Peyer's patch (tissue), 4 donors: ENCODE measurements at regions not wholly inside any gene's neighbourhood (a gene's known extent, or its start where the extent isn't known, plus 50 kb on each side); places are given as distances from the start of the nearest gene placed in this dataset.

Source experiments
- DNase-seq, 3 donors: peaks; one replicate each; pipeline ENCODE4 v3.0.0-alpha.2; 2017 to 2019
- H3K27ac ChIP-seq, 4 donors: fragments of 200-600 bp; sonication (generic); one replicate each; pipeline ENCODE4 v1.5.1; 2016 to 2019
- H3K27me3 ChIP-seq, 2 donors: fragments of 200-600 bp; sonication (generic); one replicate each; pipeline ENCODE4 v1.5.1; 2019
- H3K36me3 ChIP-seq, 3 donors: fragments of 200-600 bp; sonication (generic); one replicate each; pipeline ENCODE4 v1.5.1; 2016 to 2019
- H3K4me1 ChIP-seq, 4 donors: fragments of 200-600 bp; sonication (generic); one replicate each; pipeline ENCODE4 v1.5.1; 2016 to 2019
- H3K4me3 ChIP-seq, 4 donors: fragments of 200-600 bp; sonication (generic); 1 replicate in 3 of 4; 2 replicates in 1 of 4; pipeline ENCODE4 v1.5.1; 2016 to 2019; ENCODE audit warnings: mild to moderate bottlenecking in 1 of 4
- H3K9me3 ChIP-seq, 4 donors: fragments of 200-600 bp; sonication (generic); one replicate each; pipeline ENCODE4 v1.5.1; 2016 to 2019; ENCODE audit warnings: mild to moderate bottlenecking in 1 of 4
- CTCF ChIP-seq, 6 experiments: fragments of 450-650 bp in 4 of 6; fragments of 200-600 bp in 2 of 6; sonication (generic) in 1 of 6; IDR thresholded peaks; one replicate each; pipeline ENCODE4 v1.5.1; 2017 to 2019; ENCODE audit warnings: antibody characterized with exemption in 6 of 6, mild to moderate bottlenecking in 3 of 6, moderate library complexity in 1 of 6
- POLR2A ChIP-seq, 2 donors: fragments of 450-650 bp; IDR thresholded peaks; one replicate each; pipeline ENCODE4 v1.5.1; 2017; ENCODE audit warnings: antibody characterized with exemption in 2 of 2, mild to moderate bottlenecking in 2 of 2, moderate library complexity in 2 of 2

- H3K27me3 ChIP-seq = no peaks in the 10 kb centered on the region
- no peaks in the 10 kb centered on the region for H3K36me3 ChIP-seq
- no peak overlapping the region for H3K27ac ChIP-seq
- H3K9me3 ChIP-seq = no peaks in the 10 kb centered on the region
- no peak overlapping the region for H3K4me3 ChIP-seq
- no peak for DNase-seq
- H3K4me1 ChIP-seq = no peaks in the 10 kb centered on the region
- TF ChIP-seq POLR2A (IDR thresholded peaks at IDR 0.05) (no peak), CTCF (IDR thresholded peaks at IDR 0.05) (no peak)
These were observed 248.3 kb upstream of the GATB start for GRCh38 chr4:152009031-152009670.

GRCh38 chr4:152007111-152007510 lies 246.3 kb upstream of the GATB start:
- Histone ChIP-seq H3K4me3 (no peak overlapping the region), H3K9me3 (no peaks in the 10 kb centered on the region), H3K4me1 (no peaks in the 10 kb centered on the region), H3K27ac (no peak overlapping the region), H3K27me3 (no peaks in the 10 kb centered on the region), H3K36me3 (no peaks in the 10 kb centered on the region)
- DNase-seq = no peak
- TF ChIP-seq CTCF (IDR thresholded peaks at IDR 0.05) (no peak), POLR2A (IDR thresholded peaks at IDR 0.05) (no peak)

- Histone ChIP-seq H3K27me3 (no peaks in the 10 kb centered on the region), H3K4me3 (no peak overlapping the region), H3K27ac (no peak overlapping the region), H3K4me1 (no peaks in the 10 kb centered on the region), H3K9me3 (no peaks in the 10 kb centered on the region), H3K36me3 (no peaks in the 10 kb centered on the region)
- DNase-seq = no peak
- TF ChIP-seq CTCF (IDR thresholded peaks at IDR 0.05) (no peak), POLR2A (IDR thresholded peaks at IDR 0.05) (no peak)
These were observed 244.0 kb upstream of the GATB start for GRCh38 chr4:152004801-152005200.

GRCh38 chr4:152000518-152000917 lies 239.7 kb upstream of the GATB start:
- no peak for DNase-seq
- H3K4me1 ChIP-seq = no peaks in the 10 kb centered on the region
- no peak overlapping the region for H3K27ac ChIP-seq
- H3K4me3 ChIP-seq = no peak overlapping the region
- no peaks in the 10 kb centered on the region for H3K27me3 ChIP-seq
- no peak for TF ChIP-seq POLR2A (IDR thresholded peaks at IDR 0.05)
- no peak for TF ChIP-seq CTCF (IDR thresholded peaks at IDR 0.05)
- H3K9me3 ChIP-seq = no peaks in the 10 kb centered on the region
- H3K36me3 ChIP-seq = no peaks in the 10 kb centered on the region

GRCh38 chr4:151998723-151999122 lies 237.9 kb upstream of the GATB start:
- Histone ChIP-seq H3K4me3 (no peak overlapping the region), H3K9me3 (no peaks in the 10 kb centered on the region), H3K27me3 (no peaks in the 10 kb centered on the region), H3K27ac (no peak overlapping the region), H3K4me1 (no peaks in the 10 kb centered on the region), H3K36me3 (no peaks in the 10 kb centered on the region)
- DNase-seq = no peak
- TF ChIP-seq CTCF (IDR thresholded peaks at IDR 0.05) (no peak), POLR2A (IDR thresholded peaks at IDR 0.05) (no peak)

GRCh38 chr4:151997461-151997860 lies 236.7 kb upstream of the GATB start:
- TF ChIP-seq CTCF (IDR thresholded peaks at IDR 0.05) = no peak
- Histone ChIP-seq H3K27ac (no peak overlapping the region), H3K9me3 (no peaks in the 10 kb centered on the region), H3K36me3 (no peaks in the 10 kb centered on the region), H3K27me3 (no peaks in the 10 kb centered on the region), H3K4me1 (peaks cover 0 to 7% (median 0%) of the 10 kb centered on the region in 4 donors), H3K4me3 (no peak overlapping the region)
- no peak for DNase-seq
